Keratinocyte (primary cell): ENCODE measurements at regions not wholly inside any gene's neighbourhood (a gene's known extent, or its start where the extent isn't known, plus 50 kb on each side); places are given as distances from the start of the nearest gene placed in this dataset.

Source experiments
- DNase-seq: peaks from one replicate; pipeline ENCODE4 v3.0.0-alpha.2; 2011; ENCODE audit warnings: low read depth, missing footprints, low spot score
- FAIRE-seq: peaks from 2 replicates; lab custom pipeline; 2011; peaks lifted over from hg19 to GRCh38; lab: Jason Lieb, UNC
- H2AFZ ChIP-seq: 2 replicates; pipeline ENCODE4 v1.6.0; 2012; ENCODE audit warnings: low read length, control low read depth, inconsistent platforms; ENCODE audit not compliant: control insufficient read depth
- H3K27ac ChIP-seq: 2 replicates; pipeline ENCODE4 v1.5.1; 2011; ENCODE audit warnings: low read length; ENCODE audit not compliant: control insufficient read depth, insufficient read depth
- H3K27me3 ChIP-seq: 3 replicates; pipeline ENCODE4 v1.6.0; 2011; ENCODE audit warnings: low read length; ENCODE audit not compliant: control insufficient read depth, insufficient read depth; ENCODE audit errors: extremely low read depth
- H3K36me3 ChIP-seq, 2 experiments: 2 replicates in 1 of 2; 3 replicates in 1 of 2; pipeline ENCODE4 v1.5.1; 2011; ENCODE audit warnings: low read length in 2 of 2, mild to moderate bottlenecking in 1 of 2; ENCODE audit not compliant: control insufficient read depth in 2 of 2, insufficient read depth in 2 of 2; ENCODE audit errors: extremely low read depth in 1 of 2
- H3K4me1 ChIP-seq: 3 replicates; pipeline ENCODE4 v1.5.1; 2011; ENCODE audit warnings: low read length; ENCODE audit not compliant: control insufficient read depth, insufficient read depth; ENCODE audit errors: extremely low read depth
- H3K4me2 ChIP-seq: 3 replicates; pipeline ENCODE4 v1.6.0; 2011; ENCODE audit warnings: low read depth, low read length; ENCODE audit not compliant: control insufficient read depth, insufficient read depth; ENCODE audit errors: extremely low read depth
- H3K4me3 ChIP-seq, 3 experiments: fragments of 200-600 bp in 1 of 3; sonication (generic) in 1 of 3; 2 replicates in 2 of 3; 3 replicates in 1 of 3; pipeline ENCODE4 v1.5.1; 2011 to 2016; ENCODE audit warnings: low read length in 3 of 3, mild to moderate bottlenecking in 3 of 3, control low read depth in 2 of 3, inconsistent platforms in 1 of 3, low read depth in 1 of 3, mixed read lengths in 1 of 3, mixed run types in 1 of 3, moderate library complexity in 1 of 3; ENCODE audit not compliant: control insufficient read depth in 2 of 3, insufficient read depth in 2 of 3; ENCODE audit errors: extremely low read depth in 1 of 3
- H3K79me2 ChIP-seq: 2 replicates; pipeline ENCODE4 v1.6.0; 2012; ENCODE audit warnings: low read length; ENCODE audit not compliant: control insufficient read depth, insufficient read depth
- H3K9ac ChIP-seq: 3 replicates; pipeline ENCODE4 v1.6.0; 2011; ENCODE audit warnings: low read length; ENCODE audit not compliant: control insufficient read depth, insufficient read depth; ENCODE audit errors: extremely low read depth
- H3K9me1 ChIP-seq: 3 replicates; pipeline ENCODE4 v1.6.0; 2011; ENCODE audit warnings: low read length; ENCODE audit not compliant: control insufficient read depth, insufficient read depth; ENCODE audit errors: extremely low read depth
- H3K9me3 ChIP-seq: 2 replicates; pipeline ENCODE4 v1.5.1; 2012; ENCODE audit warnings: low read depth, low read length; ENCODE audit not compliant: control insufficient read depth
- H4K20me1 ChIP-seq: 3 replicates; pipeline ENCODE4 v1.6.0; 2011; ENCODE audit warnings: low read length; ENCODE audit not compliant: control insufficient read depth, insufficient read depth; ENCODE audit errors: extremely low read depth
- CTCF ChIP-seq, 3 experiments: IDR thresholded peaks in 1 of 3; conservative IDR thresholded peaks in 1 of 3; optimal IDR thresholded peaks in 1 of 3; 2 replicates in 2 of 3; 3 replicates in 1 of 3; pipeline versions ENCODE3 to v1.5.1; 2011; ENCODE audit warnings: low read length in 3 of 3, mild to moderate bottlenecking in 3 of 3, moderate library complexity in 2 of 3, control low read depth in 1 of 3, inconsistent platforms in 1 of 3; ENCODE audit not compliant: insufficient read depth in 2 of 3; ENCODE audit errors: extremely low read depth in 1 of 3
- EZH2 ChIP-seq: IDR thresholded peaks from one replicate; pipeline ENCODE4 v1.6.1; 2012; ENCODE audit warnings: inconsistent platforms, mild to moderate bottlenecking, low read length, moderate library complexity
- dilution Hi-C: fragments of 300-500 bp; cut with MboI; formaldehyde crosslinking; loops from one replicate; pipeline ENCODE4 v1.7.0; 2020; ENCODE audit warnings: low sequenced_read_pairs; ENCODE audit not compliant: extremely low pct_ligation_motif_present

DNA sequence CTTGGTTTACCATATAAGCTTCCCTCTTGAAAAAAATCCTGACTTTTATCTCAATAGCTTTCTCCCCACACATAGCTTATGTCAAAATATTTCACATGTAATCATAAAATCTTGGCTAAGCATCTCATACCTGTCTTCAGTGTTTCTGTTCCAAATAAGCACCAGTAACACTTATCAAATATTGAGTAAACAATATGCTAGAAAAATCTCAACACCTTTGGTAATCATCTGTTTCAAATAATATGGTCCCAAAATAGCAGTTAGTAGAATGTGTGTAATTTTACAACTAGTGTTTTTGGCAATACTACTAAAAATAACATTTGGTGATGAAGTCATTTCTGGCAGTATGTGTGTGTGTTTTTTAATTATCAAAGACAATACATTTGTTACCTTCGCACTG, 2138.2 kb downstream of the PCDH7 start:
- TF ChIP-seq CTCF (optimal IDR thresholded peaks at IDR 0.05 in 1 of 3, IDR thresholded peaks at IDR 0.05 in 1 of 3, conservative IDR thresholded peaks at IDR 0.05 in 1 of 3; ENCODE audit: extremely low read depth in 1 of 3, insufficient read depth in 2 of 3, low read length in 3 of 3) (no peak), EZH2 (no peak)
- H3K9me1 ChIP-seq: no peaks in the 10 kb centered on the region
- H2AFZ ChIP-seq: no peak overlapping the region
- H3K36me3 ChIP-seq: no peaks in the 10 kb centered on the region
- H4K20me1 ChIP-seq: no peaks in the 10 kb centered on the region
- H3K27me3 ChIP-seq: no peaks in the 10 kb centered on the region
- no peaks in the 10 kb centered on the region for H3K4me1 ChIP-seq
- no peak overlapping the region for H3K9ac ChIP-seq
- H3K9me3 ChIP-seq: no peaks in the 10 kb centered on the region
- FAIRE-seq: no peak
- H3K4me3 ChIP-seq: no peak overlapping the region
- DNase-seq: no peak
- H3K79me2 ChIP-seq: no peaks in the 10 kb centered on the region
- dilution Hi-C loops: no loop called here
- no peak overlapping the region for H3K4me2 ChIP-seq
- H3K27ac ChIP-seq: no peak overlapping the region

DNA sequence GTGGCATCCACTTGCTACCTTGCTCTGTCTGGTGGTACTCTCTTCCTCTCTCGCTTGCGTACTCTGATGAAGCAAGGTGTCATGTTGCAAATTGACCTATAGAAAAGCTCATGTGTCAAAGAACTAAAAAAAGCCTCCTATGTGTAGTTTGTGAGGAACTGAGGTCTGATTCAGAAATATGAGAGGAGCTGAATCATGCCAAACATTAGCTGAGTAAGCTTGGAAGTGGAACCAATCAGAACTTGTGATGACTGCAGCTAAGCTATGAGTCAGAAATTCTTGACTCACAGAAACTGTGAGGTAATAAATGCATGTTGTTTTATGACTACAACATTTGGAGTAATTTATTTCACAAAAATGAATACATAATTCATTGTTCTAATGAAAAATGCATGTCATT, 2138.8 kb downstream of the PCDH7 start:
- no peak overlapping the region for H3K27ac ChIP-seq
- no peak overlapping the region for H3K9ac ChIP-seq
- DNase-seq (no peak), FAIRE-seq (no peak)
- H3K4me1 ChIP-seq: no peaks in the 10 kb centered on the region
- no peaks in the 10 kb centered on the region for H3K9me1 ChIP-seq
- no peak overlapping the region for H3K4me3 ChIP-seq
- TF ChIP-seq EZH2 (no peak), CTCF (optimal IDR thresholded peaks at IDR 0.05 in 1 of 3, IDR thresholded peaks at IDR 0.05 in 1 of 3, conservative IDR thresholded peaks at IDR 0.05 in 1 of 3; ENCODE audit: extremely low read depth in 1 of 3, insufficient read depth in 2 of 3, low read length in 3 of 3) (no peak)
- no peaks in the 10 kb centered on the region for H3K27me3 ChIP-seq
- no peaks in the 10 kb centered on the region for H3K36me3 ChIP-seq
- H2AFZ ChIP-seq: no peak overlapping the region
- no peaks in the 10 kb centered on the region for H3K79me2 ChIP-seq
- dilution Hi-C loops: no loop called here
- H3K4me2 ChIP-seq: no peak overlapping the region
- H3K9me3 ChIP-seq: no peaks in the 10 kb centered on the region
- H4K20me1 ChIP-seq: no peaks in the 10 kb centered on the region
